PC-9 (cell line): ENCODE measurements at regions not wholly inside any gene's neighbourhood (a gene's known extent, or its start where the extent isn't known, plus 50 kb on each side); places are given as distances from the start of the nearest gene placed in this dataset.

Experiments used
- BruUV-seq: library from RNA; stranded (reverse); fragments of 400-500 nt; replicated peaks from 2 replicates; lab custom pipeline; 2021; lab: Mats Ljungman, UMichigan
- CTCF ChIA-PET: fragments of 300-600 bp; sonication (Branson Sonifier 250); formaldehyde crosslinking; loops from one replicate; lab custom pipeline; 2022; ENCODE audit warnings: antibody characterized with exemption; lab: Charles Lee
- POLR2A ChIA-PET: fragments of 300-600 bp; sonication (Branson Sonifier 250); formaldehyde crosslinking; loops from one replicate; lab custom pipeline; 2022; ENCODE audit warnings: antibody characterized with exemption; ENCODE audit not compliant: unreplicated experiment; lab: Charles Lee
- DNase-seq, 2 experiments: peaks; one replicate each; pipeline versions ENCODE4 v3.0.0 to v3.0.0-alpha.2; 2015 to 2022; ENCODE audit warnings: mixed read lengths in 1 of 2
- H2AFZ ChIP-seq: fragments of 200-600 bp; sonication (generic); 2 replicates; pipeline ENCODE4 v1.8.1; 2017; ENCODE audit warnings: antibody characterized with exemption
- H3F3A ChIP-seq: fragments of 200-600 bp; sonication (generic); 2 replicates; pipeline ENCODE4 v1.8.1; 2017; ENCODE audit warnings: antibody characterized with exemption, mild to moderate bottlenecking, low read depth; ENCODE audit not compliant: insufficient read depth
- H3K27ac ChIP-seq: fragments of 200-600 bp; sonication (generic); 2 replicates; pipeline ENCODE4 v1.6.1; 2016; ENCODE audit warnings: mixed run types
- H3K27me3 ChIP-seq: fragments of 200-600 bp; sonication (generic); 2 replicates; pipeline ENCODE4 v1.6.1; 2016; ENCODE audit warnings: low read depth, mixed run types; ENCODE audit not compliant: insufficient read depth
- H3K36me3 ChIP-seq: fragments of 200-600 bp; sonication (generic); 2 replicates; pipeline ENCODE4 v1.6.1; 2016; ENCODE audit warnings: low read depth, mixed run types
- H3K4me1 ChIP-seq: fragments of 200-600 bp; sonication (generic); replicated peaks from 2 replicates; pipeline ENCODE4 v1.6.1; 2016; ENCODE audit warnings: mixed run types; ENCODE audit not compliant: insufficient read depth
- H3K4me2 ChIP-seq: fragments of 200-600 bp; sonication (generic); 2 replicates; pipeline ENCODE4 v1.6.1; 2017; ENCODE audit warnings: mixed run types
- H3K4me3 ChIP-seq: fragments of 200-600 bp; sonication (generic); 2 replicates; pipeline ENCODE4 v1.6.1; 2016; ENCODE audit warnings: mixed run types
- H3K79me2 ChIP-seq: fragments of 200-600 bp; sonication (generic); 2 replicates; pipeline ENCODE4 v1.6.1; 2017; ENCODE audit warnings: low read depth, mixed run types
- H3K9me2 ChIP-seq: fragments of 200-600 bp; sonication (generic); 2 replicates; pipeline ENCODE4 v1.8.1; 2017; ENCODE audit warnings: mild to moderate bottlenecking; ENCODE audit not compliant: insufficient read depth
- H3K9me3 ChIP-seq: fragments of 200-600 bp; sonication (generic); 2 replicates; pipeline ENCODE4 v1.8.1; 2016; ENCODE audit warnings: low read depth; ENCODE audit not compliant: insufficient read depth
- H4K20me1 ChIP-seq: fragments of 200-600 bp; sonication (generic); 2 replicates; pipeline ENCODE4 v1.8.1; 2017; ENCODE audit not compliant: insufficient read depth
- CTCF ChIP-seq: fragments of 200-600 bp; sonication (generic); conservative IDR thresholded peaks from 2 replicates; pipeline ENCODE4 v1.6.1; 2017; ENCODE audit warnings: mixed run types, antibody characterized with exemption, mild to moderate bottlenecking, moderate library complexity
- EZH2 ChIP-seq: fragments of 200-600 bp; sonication (generic); IDR thresholded peaks from 2 replicates; pipeline ENCODE4 v1.8.0; 2017; ENCODE audit warnings: antibody characterized with exemption, low read depth
- intact Hi-C: fragments of 100-400 bp; cut with micrococcal nuclease; formaldehyde crosslinking; loops from one replicate; pipeline ENCODE4 v1.10.0; 2022; ENCODE audit not compliant: unreplicated experiment

GRCh38 chr4:186826006-186826405, 102.3 kb upstream of the FAT1 start:
- Histone ChIP-seq H3K36me3 (no peaks in the 10 kb centered on the region), H3K4me3 (no peak overlapping the region), H3K4me2 (no peak overlapping the region), H3K27me3 (no peaks in the 10 kb centered on the region), H4K20me1 (no peaks in the 10 kb centered on the region), H3F3A (peaks cover 6% of the 10 kb centered on the region), H3K9me3 (no peaks in the 10 kb centered on the region), H3K79me2 (no peaks in the 10 kb centered on the region), H2AFZ (no peak overlapping the region), H3K4me1 (peaks cover 15% of the 10 kb centered on the region), H3K27ac (no peak overlapping the region), H3K9me2 (no peaks in the 10 kb centered on the region)
- BruUV-seq, result no TSS peak
- POLR2A ChIA-PET, result no interaction called here
- no peak for DNase-seq
- TF ChIP-seq CTCF, result no peak
- TF ChIP-seq EZH2, result no peak
- CTCF ChIA-PET, result no interaction called here
- intact Hi-C loops, result loop anchor here (5.0 kb wide), 1 partner anchor 111 kb away; no protein-coding TSS in a partner anchor

DNA sequence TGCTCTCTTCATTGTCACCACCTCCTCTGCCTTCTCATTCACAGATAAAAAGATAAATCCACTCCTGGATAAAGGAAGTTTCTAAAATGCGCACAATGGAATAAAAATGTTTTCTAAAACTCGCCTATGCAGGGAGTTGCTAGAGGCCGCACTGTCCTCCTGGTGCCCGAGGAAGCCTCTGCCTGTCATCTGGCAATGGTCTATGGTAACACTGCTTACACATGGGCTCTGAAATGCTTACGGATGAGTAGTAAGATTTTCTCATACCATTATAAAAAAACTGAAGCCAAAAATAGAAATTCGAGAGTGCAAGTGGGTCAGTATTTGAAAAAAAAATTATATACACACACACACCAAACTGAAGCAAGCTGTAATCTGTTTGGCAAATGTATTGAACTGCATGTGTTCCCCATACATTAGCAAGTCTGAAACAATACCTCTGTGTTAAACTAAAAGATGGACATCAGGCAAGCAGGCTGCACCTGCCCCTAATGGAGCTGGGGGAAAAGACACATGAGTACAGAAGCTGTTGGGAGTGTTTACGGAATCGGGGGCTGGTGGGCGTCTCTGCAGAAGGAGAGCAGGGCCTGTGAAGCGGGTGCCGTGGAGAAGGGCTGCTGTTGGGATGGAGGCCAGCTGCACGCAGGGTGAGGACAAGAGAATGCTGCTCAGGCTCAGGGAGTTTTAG, 103.3 kb upstream of the FAT1 start:
- no peak overlapping the region for H3K27ac ChIP-seq
- no peaks in the 10 kb centered on the region for H3K79me2 ChIP-seq
- ChIA-PET POLR2A (no interaction called here), CTCF (no interaction called here)
- H3F3A ChIP-seq, result peaks cover 6% of the 10 kb centered on the region
- H3K9me3 ChIP-seq, result no peaks in the 10 kb centered on the region
- no TSS peak for BruUV-seq
- TF ChIP-seq CTCF (no peak), EZH2 (no peak)
- no peak overlapping the region for H3K4me2 ChIP-seq
- H3K36me3 ChIP-seq, result no peaks in the 10 kb centered on the region
- H3K27me3 ChIP-seq, result no peaks in the 10 kb centered on the region
- H3K4me1 ChIP-seq, result peaks cover 15% of the 10 kb centered on the region
- H3K9me2 ChIP-seq, result no peaks in the 10 kb centered on the region
- H3K4me3 ChIP-seq, result no peak overlapping the region
- intact Hi-C loops, result loop anchor here (5.0 kb wide), 1 partner anchor 110 kb away; no protein-coding TSS in a partner anchor
- no peaks in the 10 kb centered on the region for H4K20me1 ChIP-seq
- no peak overlapping the region for H2AFZ ChIP-seq
- DNase-seq, result no peak

DNA sequence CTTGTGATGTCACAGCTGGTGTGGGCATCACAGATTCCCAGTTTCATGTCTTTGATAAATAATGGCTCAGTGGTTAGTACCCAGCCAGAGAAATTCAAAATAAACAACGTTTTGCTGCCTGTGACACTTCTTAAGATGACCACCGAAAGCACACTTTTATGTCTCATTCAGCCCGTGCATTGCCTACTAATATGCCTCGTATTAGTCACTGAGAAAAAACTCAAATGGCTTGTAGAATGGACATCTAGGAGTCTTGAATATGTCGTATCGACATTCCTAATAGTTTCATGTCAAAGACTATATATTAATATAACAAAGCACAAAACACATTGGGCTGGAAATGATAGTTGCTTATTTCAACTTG, 103.9 kb upstream of the FAT1 start:
- no peaks in the 10 kb centered on the region for H3K27me3 ChIP-seq
- no peaks in the 10 kb centered on the region for H3K9me2 ChIP-seq
- DNase-seq, result no peak
- H3F3A ChIP-seq, result peaks cover 6% of the 10 kb centered on the region
- no peaks in the 10 kb centered on the region for H3K79me2 ChIP-seq
- no peaks in the 10 kb centered on the region for H3K9me3 ChIP-seq
- ChIA-PET CTCF (no interaction called here), POLR2A (no interaction called here)
- no TSS peak for BruUV-seq
- H3K4me3 ChIP-seq, result no peak overlapping the region
- intact Hi-C loops, result loop anchor here (5.0 kb wide), 1 partner anchor 110 kb away; no protein-coding TSS in a partner anchor
- H3K27ac ChIP-seq, result no peak overlapping the region
- H3K4me2 ChIP-seq, result no peak overlapping the region
- H4K20me1 ChIP-seq, result no peaks in the 10 kb centered on the region
- H3K36me3 ChIP-seq, result no peaks in the 10 kb centered on the region
- peaks cover 15% of the 10 kb centered on the region for H3K4me1 ChIP-seq
- H2AFZ ChIP-seq, result no peak overlapping the region
- no peak for TF ChIP-seq EZH2
- TF ChIP-seq CTCF, result no peak
